Thyroid gland (tissue), 4 donors: ENCODE measurements at regions not wholly inside any gene's neighbourhood (a gene's known extent, or its start where the extent isn't known, plus 50 kb on each side); places are given as distances from the start of the nearest gene placed in this dataset.

Experiments
- DNase-seq, 2 donors: peaks; one replicate each; pipeline ENCODE4 v3.0.0-alpha.2; 2019
- H3K27ac ChIP-seq, 3 donors: fragments of 200-600 bp; sonication (generic); 1 replicate in 2 of 3; 2 replicates in 1 of 3; pipeline ENCODE4 v1.5.1; 2016 to 2019; ENCODE audit warnings: mild to moderate bottlenecking in 1 of 3, moderate library complexity in 1 of 3
- H3K27me3 ChIP-seq: fragments of 200-600 bp; sonication (generic); one replicate; pipeline ENCODE4 v1.5.1; 2019
- H3K36me3 ChIP-seq, 2 donors: fragments of 200-600 bp; sonication (generic); one replicate each; pipeline ENCODE4 v1.5.1; 2016 to 2019
- H3K4me1 ChIP-seq, 2 donors: fragments of 200-600 bp; sonication (generic); one replicate each; pipeline ENCODE4 v1.5.1; 2017 to 2019
- H3K4me3 ChIP-seq, 3 donors: fragments of 200-600 bp; sonication (generic); replicated peaks in 1 of 3; 1 replicate in 2 of 3; 2 replicates in 1 of 3; pipeline ENCODE4 v1.5.1; 2016; ENCODE audit warnings: mild to moderate bottlenecking in 1 of 3
- H3K9me3 ChIP-seq: fragments of 200-600 bp; sonication (generic); one replicate; pipeline ENCODE4 v1.5.1; 2017
- POLR2A ChIP-seq, 2 donors: fragments of 450-650 bp; IDR thresholded peaks; one replicate each; pipeline ENCODE4 v1.6.1; 2017; ENCODE audit warnings: antibody characterized with exemption in 2 of 2, mild to moderate bottlenecking in 2 of 2, moderate library complexity in 1 of 2
- WGBS, 2 donors: methylation state at CpG; one replicate each; pipeline ENCODE4 v1.1.5; 2017; 5-methylcytosine and 5-hydroxymethylcytosine counted together
- intact Hi-C: fragments of 100-400 bp; cut with DNase I; formaldehyde crosslinking; loops from one replicate; pipeline ENCODE4 v1.15.1; 2023
- TF ChIP-seq, protein P1 (sequence below), 6 experiments: fragments of 200-600 bp in 3 of 6; fragments of 450-650 bp in 3 of 6; sonication (generic) in 3 of 6; IDR thresholded peaks; one replicate each; pipeline ENCODE4 v1.5.1; 2016 to 2019; ENCODE audit warnings: antibody characterized with exemption in 6 of 6, mild to moderate bottlenecking in 2 of 6, inconsistent platforms in 1 of 6, moderate library complexity in 1 of 6

DNA sequence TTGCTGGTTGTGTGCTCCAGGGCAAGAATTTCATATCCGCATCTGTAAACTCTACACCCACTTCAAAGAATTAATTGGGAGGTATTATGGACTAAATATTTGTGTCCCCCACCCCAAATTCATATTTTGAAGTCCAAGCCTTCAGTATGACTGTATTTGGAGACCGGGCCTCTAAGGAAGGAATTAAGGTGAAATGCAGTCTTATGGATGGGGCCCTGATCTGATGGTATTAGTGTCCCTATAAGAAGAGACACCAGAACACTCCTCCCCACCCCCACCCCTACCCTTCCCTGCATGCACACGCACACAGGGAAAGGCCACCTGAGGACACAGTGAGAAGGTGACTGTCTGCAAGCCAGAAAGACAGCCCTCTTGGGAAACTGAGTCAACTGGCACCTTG is 332.4 kb downstream of the RPS6KC1 start:
- 96 to 100% methylated on average over 3 of the region's 3 CpGs for WGBS, 2 donors
- DNase-seq: no peak
- Histone ChIP-seq H3K36me3 (no peaks in the 10 kb centered on the region), H3K9me3 (no peaks in the 10 kb centered on the region), H3K4me3 (no peak overlapping the region), H3K4me1 (no peaks in the 10 kb centered on the region), H3K27me3 (no peaks in the 10 kb centered on the region), H3K27ac (no peak overlapping the region)
- no peak for TF ChIP-seq POLR2A (IDR thresholded peaks at IDR 0.05)
- TF ChIP-seq, protein P1, sequence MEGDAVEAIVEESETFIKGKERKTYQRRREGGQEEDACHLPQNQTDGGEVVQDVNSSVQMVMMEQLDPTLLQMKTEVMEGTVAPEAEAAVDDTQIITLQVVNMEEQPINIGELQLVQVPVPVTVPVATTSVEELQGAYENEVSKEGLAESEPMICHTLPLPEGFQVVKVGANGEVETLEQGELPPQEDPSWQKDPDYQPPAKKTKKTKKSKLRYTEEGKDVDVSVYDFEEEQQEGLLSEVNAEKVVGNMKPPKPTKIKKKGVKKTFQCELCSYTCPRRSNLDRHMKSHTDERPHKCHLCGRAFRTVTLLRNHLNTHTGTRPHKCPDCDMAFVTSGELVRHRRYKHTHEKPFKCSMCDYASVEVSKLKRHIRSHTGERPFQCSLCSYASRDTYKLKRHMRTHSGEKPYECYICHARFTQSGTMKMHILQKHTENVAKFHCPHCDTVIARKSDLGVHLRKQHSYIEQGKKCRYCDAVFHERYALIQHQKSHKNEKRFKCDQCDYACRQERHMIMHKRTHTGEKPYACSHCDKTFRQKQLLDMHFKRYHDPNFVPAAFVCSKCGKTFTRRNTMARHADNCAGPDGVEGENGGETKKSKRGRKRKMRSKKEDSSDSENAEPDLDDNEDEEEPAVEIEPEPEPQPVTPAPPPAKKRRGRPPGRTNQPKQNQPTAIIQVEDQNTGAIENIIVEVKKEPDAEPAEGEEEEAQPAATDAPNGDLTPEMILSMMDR (IDR thresholded peaks at IDR 0.05): no peak
- intact Hi-C loops: no loop called here

DNA sequence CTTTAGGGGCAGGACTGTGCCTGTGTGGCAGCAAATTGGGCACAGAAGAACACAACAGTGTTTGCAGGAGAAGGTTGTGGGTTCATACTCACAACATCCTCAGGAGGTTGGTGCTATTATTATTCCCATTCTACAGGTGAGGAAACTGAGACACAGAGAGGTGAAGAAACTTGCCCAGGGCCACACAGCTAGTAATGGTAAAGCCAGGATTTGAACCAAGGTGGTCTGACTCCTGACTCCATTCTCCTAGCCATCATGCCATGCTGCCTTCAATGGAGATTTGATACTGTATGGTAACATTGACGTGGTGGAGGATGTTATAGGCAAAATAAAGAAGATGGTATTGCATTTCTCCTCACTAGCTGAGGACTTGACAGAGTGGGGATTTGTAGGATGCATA is 334.2 kb downstream of the RPS6KC1 start:
- 93 to 94% methylated on average over 1 of the region's 1 CpG for WGBS, 2 donors
- no peak for DNase-seq
- no peak overlapping the region for H3K27ac ChIP-seq
- H3K36me3 ChIP-seq: no peaks in the 10 kb centered on the region
- no peaks in the 10 kb centered on the region for H3K27me3 ChIP-seq
- H3K4me3 ChIP-seq: no peak overlapping the region
- intact Hi-C loops: no loop called here
- no peaks in the 10 kb centered on the region for H3K9me3 ChIP-seq
- no peak for TF ChIP-seq POLR2A (IDR thresholded peaks at IDR 0.05)
- TF ChIP-seq, protein P1 (IDR thresholded peaks at IDR 0.05): no peak
- peaks cover 0 to 3% of the 10 kb centered on the region in 2 donors for H3K4me1 ChIP-seq

DNA sequence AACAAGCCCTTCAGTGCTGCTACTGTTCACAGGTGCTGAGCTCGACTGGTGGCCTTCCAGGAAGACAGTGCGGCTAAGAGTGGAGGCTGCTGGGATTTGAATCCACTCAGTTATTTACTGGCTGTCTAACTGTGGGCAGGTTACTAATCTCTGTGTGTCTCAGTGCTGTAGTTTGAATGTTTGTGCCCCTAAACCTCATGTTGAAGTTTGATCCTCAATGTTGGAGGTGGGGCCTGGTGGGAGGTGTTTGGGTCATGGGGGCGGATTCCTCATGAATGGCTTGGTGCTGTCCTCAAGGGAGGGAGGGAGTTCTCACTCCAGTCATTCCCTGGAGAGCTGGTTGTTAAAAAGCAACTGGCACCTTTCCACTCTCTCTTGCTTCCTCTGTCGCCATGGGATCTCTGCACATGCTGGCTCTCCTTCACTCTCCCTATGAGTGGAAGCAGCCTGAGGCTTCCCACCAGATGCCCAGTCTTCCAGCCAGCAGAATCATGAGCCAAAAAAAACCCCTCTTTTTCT is 334.8 kb downstream of the RPS6KC1 start:
- 62 to 81% methylated on average over 3 to 4 of the region's 4 CpGs for WGBS, 2 donors

DNA sequence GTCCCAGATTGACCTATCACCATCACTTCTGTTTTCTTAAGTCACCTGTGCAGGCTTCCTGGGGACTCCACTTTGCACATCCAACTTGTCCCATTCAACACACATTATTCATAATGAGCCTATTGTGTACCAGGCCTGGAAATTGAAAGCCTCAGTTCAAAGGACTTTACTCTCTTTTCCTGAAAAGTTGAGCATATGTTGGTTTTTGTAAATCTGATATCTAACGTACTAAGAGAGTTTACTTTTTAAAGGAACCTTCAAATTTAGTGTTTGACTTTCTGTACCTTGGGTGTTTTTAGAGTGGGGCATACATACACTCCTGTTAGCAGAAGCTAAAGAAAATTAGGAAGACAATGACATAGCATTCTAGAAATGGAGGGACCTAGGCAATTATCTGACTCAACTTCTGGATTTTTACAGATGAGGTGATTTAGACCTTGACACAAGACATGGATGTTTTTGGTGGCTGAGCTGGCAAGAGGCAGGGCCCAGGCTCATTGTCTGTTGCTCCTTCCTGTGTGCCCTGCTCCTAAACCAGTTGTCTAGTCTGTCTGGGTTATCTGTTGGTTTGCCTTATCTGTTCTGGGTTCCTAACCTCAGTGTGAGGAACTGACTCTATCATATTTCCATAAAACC is 336.5 kb downstream of the RPS6KC1 start:
- 80 to 85% methylated on average over 1 of the region's 1 CpG for WGBS, 2 donors
- Histone ChIP-seq H3K27ac (no peak overlapping the region), H3K27me3 (no peaks in the 10 kb centered on the region), H3K4me3 (no peak overlapping the region), H3K36me3 (no peaks in the 10 kb centered on the region), H3K9me3 (no peaks in the 10 kb centered on the region), H3K4me1 (peaks cover 0 to 3% of the 10 kb centered on the region in 2 donors)
- DNase-seq: no peak
- TF ChIP-seq, protein P1 (IDR thresholded peaks at IDR 0.05): no peak
- no peak for TF ChIP-seq POLR2A (IDR thresholded peaks at IDR 0.05)
- intact Hi-C loops: no loop called here

More for the DNA sequence above, 334.8 kb downstream of the RPS6KC1 start:
- no peaks in the 10 kb centered on the region for H3K27me3 ChIP-seq
- intact Hi-C loops: no loop called here
- no peaks in the 10 kb centered on the region for H3K9me3 ChIP-seq
- no peaks in the 10 kb centered on the region for H3K36me3 ChIP-seq
- no peak for TF ChIP-seq POLR2A (IDR thresholded peaks at IDR 0.05)
- TF ChIP-seq, protein P1 (IDR thresholded peaks at IDR 0.05): no peak
- H3K4me1 ChIP-seq: peaks cover 0 to 3% of the 10 kb centered on the region in 2 donors
- H3K27ac ChIP-seq: no peak overlapping the region
- DNase-seq: no peak
- H3K4me3 ChIP-seq: no peak overlapping the region

DNA sequence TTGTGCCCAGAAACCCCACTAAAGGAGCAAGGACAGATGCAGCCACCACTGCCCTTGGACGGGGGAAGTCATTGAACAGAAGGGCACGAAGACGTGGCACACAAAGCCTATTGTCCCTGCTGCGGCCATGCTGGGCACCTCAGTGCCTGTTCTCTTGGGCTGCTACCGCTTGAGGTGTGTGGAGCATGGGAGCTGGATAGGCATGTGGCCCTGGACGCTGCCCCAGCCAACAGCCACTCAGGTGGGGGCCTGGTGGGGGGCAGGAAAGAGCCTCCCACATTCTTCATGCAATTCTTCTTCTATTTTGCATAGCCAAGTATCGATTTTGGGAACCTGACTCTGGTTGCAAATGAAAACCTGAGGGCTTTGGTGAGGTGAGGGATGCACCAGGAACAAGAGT is 337.2 kb downstream of the RPS6KC1 start:
- TF ChIP-seq POLR2A (IDR thresholded peaks at IDR 0.05): no peak
- TF ChIP-seq, protein P1 (IDR thresholded peaks at IDR 0.05): no peak
- H3K27ac ChIP-seq: no peak overlapping the region
- intact Hi-C loops: no loop called here
- H3K4me1 ChIP-seq: peaks cover 0 to 3% of the 10 kb centered on the region in 2 donors
- H3K9me3 ChIP-seq: no peaks in the 10 kb centered on the region
- no peak for DNase-seq
- no peaks in the 10 kb centered on the region for H3K27me3 ChIP-seq
- H3K36me3 ChIP-seq: no peaks in the 10 kb centered on the region
- 93 to 97% methylated on average over 5 to 7 of the region's 7 CpGs for WGBS, 2 donors
- H3K4me3 ChIP-seq: no peak overlapping the region
